NB4 (cell line): ENCODE measurements at regions not wholly inside any gene's neighbourhood (a gene's known extent, or its start where the extent isn't known, plus 50 kb on each side); places are given as distances from the start of the nearest gene placed in this dataset.

Experiments
- POLR2A ChIP-seq: IDR thresholded peaks from 2 replicates; pipeline ENCODE4 v1.6.1; 2011; ENCODE audit warnings: mild to moderate bottlenecking; ENCODE audit not compliant: insufficient read length; ENCODE audit errors: extremely low read depth
- TF ChIP-seq, protein P1 (sequence below): IDR thresholded peaks from 2 replicates; pipeline ENCODE4 v1.6.1; 2011; ENCODE audit warnings: low read depth, low read length

DNA sequence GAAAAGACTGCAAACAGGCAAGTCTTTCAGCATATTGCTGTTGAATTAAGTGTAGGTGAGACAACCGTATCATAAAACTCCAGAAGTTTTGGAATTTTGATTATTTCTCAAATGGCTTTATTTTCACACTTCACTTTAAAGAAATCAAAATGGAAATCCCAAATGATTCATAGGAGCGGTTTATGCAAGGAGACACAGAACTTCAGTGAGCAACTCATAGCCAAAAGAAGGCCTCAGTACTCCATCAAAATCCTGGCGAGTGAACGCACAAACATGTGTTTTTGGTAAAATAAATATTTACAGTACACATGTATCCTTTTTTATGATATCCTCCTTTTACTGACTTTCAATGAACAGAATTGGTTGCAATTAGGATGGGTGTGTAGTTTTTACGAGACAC is 140.4 kb upstream of the APCDD1 start:
- TF ChIP-seq, protein P1, sequence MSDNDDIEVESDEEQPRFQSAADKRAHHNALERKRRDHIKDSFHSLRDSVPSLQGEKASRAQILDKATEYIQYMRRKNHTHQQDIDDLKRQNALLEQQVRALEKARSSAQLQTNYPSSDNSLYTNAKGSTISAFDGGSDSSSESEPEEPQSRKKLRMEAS = no peak
- no peak for TF ChIP-seq POLR2A
